ENCODE measurements at regions not wholly inside any gene's neighbourhood (a gene's known extent, or its start where the extent isn't known, plus 50 kb on each side); places are given as distances from the start of the nearest gene placed in this dataset.

GRCh38 chr1:193940176-193940575, 753.8 kb upstream of the B3GALT2 start:
- TF ChIP-seq CTCF (IDR thresholded peaks at IDR 0.05) (no peak), ZFX (IDR thresholded peaks at IDR 0.05; ENCODE audit: borderline replicate concordance) (no peak)

Data from 22Rv1 (cell line).